HG03097 (cell line): ENCODE measurements at regions not wholly inside any gene's neighbourhood (a gene's known extent, or its start where the extent isn't known, plus 50 kb on each side); places are given as distances from the start of the nearest gene placed in this dataset.

ENCODE experiments used
- ATAC-seq: cut with Tn5 transposase; IDR thresholded peaks from one replicate; pipeline ENCODE4 v1.9.1; 2021; ENCODE audit not compliant: unreplicated experiment, low FRiP score

- no peak for ATAC-seq
These were observed 69.2 kb upstream of the SFMBT2 start for GRCh38 chr10:7479861-7480598.

- no peak for ATAC-seq
These were observed 68.1 kb upstream of the SFMBT2 start for GRCh38 chr10:7478727-7479457.

DNA sequence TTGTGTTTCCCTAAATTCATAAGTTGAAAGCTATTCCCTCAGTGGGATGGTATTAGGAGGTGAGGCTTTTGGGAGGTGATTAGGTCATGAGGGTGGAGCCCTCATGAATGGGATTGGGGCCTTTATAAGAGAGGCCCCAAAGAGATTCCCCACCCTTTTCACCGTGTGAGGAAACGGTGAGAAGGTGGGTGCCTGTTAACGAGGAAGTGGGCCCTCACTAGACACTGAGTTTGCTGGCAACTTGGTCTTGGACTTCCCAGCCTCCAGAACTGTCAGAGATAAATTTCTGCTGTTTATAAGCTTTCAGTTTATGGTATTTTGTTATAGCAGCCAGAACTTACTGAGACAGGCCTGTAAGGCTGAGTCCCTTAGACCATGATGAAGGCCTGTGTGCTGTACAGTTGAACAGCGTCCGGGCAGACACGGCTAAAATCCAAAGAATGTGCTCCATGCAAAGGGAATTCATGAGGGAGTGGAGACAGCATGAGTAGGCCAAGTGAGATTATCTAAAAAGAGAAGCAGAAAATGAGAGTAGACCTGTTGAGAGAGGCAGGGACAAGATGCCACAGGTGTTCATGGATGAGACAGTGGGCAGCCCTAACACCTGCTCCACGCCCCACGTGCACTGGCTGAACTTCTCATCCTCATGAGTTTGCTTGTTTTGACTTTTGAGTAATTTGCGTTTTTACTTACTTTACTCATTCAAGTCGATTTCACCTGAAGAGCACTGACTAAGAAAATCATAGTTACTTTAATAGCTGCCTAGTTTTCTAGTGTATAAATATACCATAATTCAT is 66.9 kb upstream of the SFMBT2 start:
- ATAC-seq = no peak

- ATAC-seq = no peak
These were observed 65.1 kb upstream of the SFMBT2 start for GRCh38 chr10:7475939-7476338.

GRCh38 chr10:7475046-7475911 is 64.4 kb upstream of the SFMBT2 start:
- no peak for ATAC-seq

DNA sequence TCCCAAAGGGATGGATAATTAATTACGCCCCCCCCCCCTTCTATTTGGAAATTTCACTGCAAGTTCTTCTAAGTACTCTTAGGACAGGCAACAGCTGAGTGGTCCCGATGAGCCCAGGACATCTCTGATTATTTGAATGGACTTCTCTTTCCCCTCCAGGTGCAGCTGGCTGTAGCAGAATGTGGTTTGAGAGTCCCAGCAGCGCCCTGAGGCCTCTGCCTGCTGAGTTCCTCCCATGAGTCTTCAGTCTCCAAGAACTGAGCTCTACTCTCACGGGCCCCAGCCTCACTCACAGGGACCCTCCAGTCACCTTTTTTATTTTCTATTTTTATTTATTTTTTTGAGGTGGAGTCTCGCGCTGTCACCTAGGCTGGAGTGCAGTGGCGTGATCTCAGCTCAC is 63.6 kb upstream of the SFMBT2 start:
- no peak for ATAC-seq

GRCh38 chr10:7473474-7473873 is 62.6 kb upstream of the SFMBT2 start:
- ATAC-seq = no peak

DNA sequence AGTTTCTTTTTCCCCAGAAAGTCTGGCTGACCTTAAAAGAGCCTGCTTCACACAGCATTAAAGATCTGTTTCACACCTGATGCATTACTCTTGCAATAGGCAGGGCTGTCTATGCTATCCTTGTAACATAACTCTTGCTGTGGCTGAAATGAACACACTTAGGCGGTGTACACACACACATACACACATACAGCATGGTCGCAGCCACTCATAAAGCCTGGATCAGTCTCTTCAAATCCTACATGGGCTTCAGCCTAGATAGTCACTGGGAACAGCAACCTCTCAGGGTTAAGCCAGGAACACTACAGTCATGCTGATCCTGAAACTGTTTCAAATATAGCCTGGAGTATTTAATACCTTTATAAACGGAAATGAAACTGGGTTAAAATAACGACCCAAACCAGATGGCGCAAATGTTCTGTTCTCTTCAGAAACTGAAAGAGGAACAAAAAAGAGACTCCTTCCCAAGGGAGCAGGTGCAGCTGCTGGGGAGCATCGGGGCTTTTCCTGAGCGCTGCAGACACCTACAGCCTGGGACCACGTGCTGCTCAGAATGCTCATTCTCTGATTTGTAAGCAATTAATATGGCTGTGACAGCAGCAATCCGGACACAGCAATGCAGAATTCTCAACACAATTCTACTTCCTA is 61.0 kb upstream of the SFMBT2 start:
- ATAC-seq = peak; percentile 83

DNA sequence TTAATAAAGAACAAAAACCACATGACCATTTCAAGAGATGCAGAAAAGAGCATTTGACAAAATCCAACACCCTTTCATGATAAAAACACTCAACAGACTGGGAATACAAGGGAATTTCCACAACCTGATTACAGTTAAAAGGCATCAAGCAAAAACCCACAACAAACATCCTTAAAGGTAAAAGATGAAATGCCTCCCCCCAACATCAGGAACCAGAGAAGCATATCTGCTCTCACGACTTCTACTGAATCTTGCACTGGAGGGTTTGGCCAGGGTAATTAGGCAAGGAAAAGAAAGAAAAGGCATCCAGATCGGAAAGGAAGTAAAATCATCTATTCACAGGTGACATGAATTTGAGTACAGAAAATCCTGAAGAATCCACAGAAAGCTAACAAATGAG is 59.5 kb upstream of the SFMBT2 start:
- no peak for ATAC-seq

DNA sequence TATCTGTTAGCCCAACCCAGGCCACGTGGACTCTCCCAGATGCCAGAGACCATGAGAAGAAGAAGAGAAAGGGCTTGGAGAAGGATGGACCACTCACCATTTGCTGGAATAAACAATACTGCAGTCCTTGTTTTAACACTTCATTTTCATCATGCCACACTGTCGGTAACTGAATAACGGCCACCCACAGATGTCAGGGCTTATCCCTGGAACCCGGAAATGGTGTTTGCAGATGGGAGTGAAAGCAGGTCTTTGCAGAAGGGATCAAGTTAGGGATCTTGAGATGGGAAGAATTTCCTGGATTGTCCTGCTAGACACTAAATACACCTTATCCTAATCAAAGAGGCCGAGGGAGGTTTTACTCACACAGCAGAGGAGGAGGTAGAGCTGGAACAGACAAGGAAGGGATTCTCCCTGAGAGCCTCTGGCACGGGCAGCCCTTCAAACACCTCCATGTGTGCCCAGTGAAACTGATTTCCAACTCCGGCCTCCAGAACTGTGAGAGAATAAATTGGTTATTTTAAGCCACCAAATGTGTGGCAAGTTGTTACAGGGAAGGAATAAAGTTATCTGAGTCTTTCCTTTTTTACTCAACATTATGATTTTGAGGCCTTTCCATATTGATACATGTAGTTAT is 56.3 kb upstream of the SFMBT2 start:
- no peak for ATAC-seq

DNA sequence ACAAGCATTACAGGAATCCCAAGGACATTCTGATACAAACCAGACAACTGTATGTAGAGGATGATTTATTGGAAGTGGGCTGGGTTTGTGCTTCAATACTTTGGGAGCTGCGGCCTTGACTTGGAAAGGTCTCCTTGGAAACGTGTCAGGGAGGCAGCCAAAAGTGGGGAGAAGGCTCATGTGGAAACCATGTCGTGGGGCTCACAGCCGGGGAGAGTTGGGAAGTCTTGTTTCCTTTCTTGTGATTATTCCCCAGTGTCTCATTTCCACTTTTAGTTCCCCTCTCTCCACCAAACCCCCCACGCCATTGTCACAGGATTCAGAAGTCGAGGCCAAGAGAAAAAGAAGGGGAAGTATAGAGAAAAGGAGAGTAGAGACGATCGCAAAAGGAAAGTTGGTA is 53.9 kb upstream of the SFMBT2 start:
- ATAC-seq = no peak
